Central memory CD4-positive, alpha-beta T cell (primary cell): ENCODE measurements at regions not wholly inside any gene's neighbourhood (a gene's known extent, or its start where the extent isn't known, plus 50 kb on each side); places are given as distances from the start of the nearest gene placed in this dataset.
A peak's percentile ranks its signal among the peaks of the same experiment; 100 is the strongest.
"Not testable (repeated sequence)": the region's sequence is repeated elsewhere in the genome, so short reads cannot be mapped to it uniquely, and the experiment has no call there.

Source experiments
- DNase-seq: peaks from one replicate; pipeline ENCODE4 v3.0.0; 2022

DNA sequence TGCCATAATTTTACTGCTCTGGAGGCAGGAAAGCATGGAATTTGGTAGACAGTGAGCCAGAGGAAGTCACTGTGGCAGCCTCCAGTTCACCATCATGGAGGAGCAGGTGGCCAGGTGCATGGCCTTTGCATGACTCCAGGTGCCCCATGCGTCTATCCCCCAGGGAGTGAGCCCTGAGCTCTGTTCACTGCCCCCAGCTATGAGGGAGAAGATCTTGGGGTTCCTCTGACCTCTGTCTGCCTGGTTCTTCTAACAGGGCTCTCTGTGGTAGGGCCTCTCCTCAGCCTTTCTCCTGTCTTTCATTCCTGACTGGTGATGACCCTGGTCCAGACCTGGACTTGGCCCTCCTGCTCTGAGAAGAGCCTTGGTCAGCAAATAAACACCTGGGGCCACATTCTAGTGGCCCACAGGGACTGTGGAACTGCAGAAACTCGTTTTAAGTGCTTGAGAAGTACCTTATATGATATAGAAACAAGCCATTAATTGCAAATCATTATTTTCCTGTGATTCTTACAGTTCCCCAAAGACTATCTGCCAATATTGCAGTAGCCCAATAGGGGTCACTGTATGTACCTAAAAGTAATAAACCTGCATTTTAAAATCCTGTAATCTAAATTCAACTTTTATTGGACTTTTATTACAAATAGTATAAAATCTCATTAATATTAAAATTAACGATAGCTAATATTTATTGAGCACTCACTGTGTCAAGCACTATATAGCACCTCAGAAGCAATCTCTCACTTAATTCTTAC is 120.0 kb upstream of the SYT13 start:
- DNase-seq, result no peak

- not testable (repeated sequence) for DNase-seq
Observed at GRCh38 chr11:45403521-45403920, 117.4 kb upstream of the SYT13 start.

DNA sequence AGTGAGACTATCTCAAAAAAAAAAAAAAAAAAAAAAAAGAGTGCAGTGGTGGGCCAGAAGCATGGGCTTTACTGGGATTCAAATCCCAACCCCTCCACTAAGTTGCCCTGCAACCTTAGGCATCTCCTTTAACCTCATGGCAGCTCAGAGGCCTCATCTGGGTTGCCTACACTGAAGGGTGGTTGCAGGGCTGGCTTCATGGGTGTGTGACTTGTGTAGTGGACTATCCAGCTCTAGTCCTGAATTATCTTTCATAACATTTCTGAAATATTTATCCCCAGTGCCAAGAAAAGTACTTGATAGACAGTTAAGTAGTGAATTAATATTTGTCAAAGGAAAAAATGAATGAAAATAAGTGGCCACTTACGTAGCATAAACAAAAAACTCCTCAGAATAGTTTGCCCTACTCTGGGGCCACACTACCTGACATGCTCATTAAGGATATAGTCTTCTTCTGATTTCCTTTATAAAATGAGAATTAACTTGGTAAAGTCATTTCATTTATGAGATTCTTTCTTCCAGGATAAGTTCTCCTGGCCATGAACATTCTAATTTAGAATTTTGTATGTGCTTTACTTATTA is 116.0 kb upstream of the SYT13 start:
- no peak for DNase-seq

- no peak for DNase-seq
Observed at GRCh38 chr11:45400591-45400990, 114.5 kb upstream of the SYT13 start.

DNA sequence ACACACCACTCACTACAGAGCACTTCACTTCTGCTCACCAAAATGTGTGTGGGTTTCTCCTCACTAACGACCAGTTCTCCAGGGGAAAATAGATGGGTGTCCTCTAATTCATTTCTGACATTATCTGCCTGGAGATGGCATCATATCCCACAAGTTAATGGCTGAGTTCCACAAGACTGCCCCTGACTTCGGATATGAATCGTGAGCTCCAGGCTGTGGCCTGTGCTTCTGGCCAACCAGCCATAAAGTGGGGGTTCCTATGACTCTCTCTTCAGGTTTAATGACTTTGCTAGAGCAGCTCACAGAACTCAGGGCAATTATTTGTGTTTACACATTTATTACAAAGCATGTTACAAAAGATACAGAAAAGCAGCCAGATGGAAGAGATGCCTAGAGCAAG is 113.0 kb upstream of the SYT13 start:
- no peak for DNase-seq

DNA sequence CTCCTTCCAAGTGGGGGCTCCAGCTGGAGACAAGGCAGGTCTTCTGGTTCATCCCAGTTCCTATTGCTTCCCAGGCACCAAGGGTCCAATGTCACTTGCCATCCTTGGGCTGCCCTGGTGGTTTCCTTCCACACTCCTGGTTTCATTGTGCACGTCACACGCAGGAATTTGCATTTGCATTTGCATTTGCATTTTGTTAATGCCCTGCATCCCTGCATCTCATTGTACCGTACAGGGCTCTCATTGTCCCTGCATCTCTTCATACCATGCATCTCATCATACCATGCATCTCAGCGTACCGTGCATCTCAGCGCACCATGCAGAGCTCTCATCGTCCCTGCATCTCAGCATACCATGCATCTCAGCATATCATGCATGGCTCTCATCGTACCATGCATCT is 112.2 kb upstream of the SYT13 start:
- DNase-seq, result no peak

GRCh38 chr11:45396394-45396793 is 110.3 kb upstream of the SYT13 start:
- DNase-seq, result no peak

- DNase-seq, result no peak
Observed at GRCh38 chr11:45395947-45396346, 109.8 kb upstream of the SYT13 start.

DNA sequence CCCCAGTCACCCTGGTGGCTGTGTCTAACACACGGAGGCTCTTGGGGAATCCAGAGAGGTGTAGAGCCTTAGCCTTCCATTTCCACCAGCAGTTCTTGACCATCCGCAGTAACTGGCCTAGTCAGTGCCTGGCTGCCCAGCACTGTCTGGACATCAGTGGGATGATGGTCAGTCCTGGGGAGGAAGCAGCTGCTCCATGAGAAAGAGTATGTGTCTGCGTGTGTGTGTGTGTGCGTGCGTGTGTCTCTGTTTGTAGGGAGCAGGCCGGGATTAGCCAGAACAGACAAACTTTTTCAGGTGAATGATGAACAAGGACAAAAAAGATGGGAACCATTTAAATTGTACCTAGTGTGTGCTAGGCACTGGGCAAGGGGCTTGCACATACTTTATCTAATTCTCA is 109.3 kb upstream of the SYT13 start:
- no peak for DNase-seq

DNA sequence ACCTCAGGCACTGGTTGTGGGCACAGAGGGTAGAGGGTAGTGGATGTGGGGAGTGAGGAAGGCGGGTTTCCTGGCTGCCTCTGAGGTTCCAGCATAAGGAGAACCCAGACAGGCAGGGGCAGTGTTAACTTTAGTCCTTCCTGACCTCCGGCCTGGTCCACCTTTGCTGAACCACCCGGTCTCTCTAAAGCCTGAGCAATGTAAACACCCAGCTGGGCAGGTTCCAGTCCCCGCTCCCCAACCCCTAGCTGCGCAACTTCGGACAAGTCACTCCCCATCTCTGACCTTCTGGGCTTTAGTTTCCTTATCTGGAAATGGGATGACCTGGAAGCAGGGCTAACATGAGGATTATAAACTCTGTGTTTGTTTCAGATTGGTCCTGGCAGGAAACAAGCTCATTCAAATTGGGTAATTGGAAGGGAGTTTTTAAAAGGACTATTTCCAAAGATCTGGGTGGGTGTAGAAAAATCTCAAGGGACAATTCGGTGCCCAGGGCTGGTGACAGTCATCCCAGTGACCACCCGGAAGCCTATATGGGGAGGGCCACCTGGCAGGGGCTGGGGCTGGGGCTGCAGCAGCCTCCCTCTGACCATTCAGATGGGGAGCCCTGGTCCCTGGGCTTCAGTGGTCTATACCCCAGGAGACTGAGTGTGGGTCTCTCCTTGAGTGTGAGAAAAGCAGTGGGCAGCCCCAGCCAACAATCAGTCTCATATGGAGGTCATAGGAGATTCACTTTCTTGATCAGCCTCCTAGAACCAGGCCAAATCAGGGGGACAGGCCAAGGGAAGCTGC is 108.3 kb upstream of the SYT13 start:
- DNase-seq, result no peak

GRCh38 chr11:45393826-45394225 is 107.7 kb upstream of the SYT13 start:
- DNase-seq, result no peak

GRCh38 chr11:45393334-45393733 is 107.2 kb upstream of the SYT13 start:
- DNase-seq, result no peak

DNA sequence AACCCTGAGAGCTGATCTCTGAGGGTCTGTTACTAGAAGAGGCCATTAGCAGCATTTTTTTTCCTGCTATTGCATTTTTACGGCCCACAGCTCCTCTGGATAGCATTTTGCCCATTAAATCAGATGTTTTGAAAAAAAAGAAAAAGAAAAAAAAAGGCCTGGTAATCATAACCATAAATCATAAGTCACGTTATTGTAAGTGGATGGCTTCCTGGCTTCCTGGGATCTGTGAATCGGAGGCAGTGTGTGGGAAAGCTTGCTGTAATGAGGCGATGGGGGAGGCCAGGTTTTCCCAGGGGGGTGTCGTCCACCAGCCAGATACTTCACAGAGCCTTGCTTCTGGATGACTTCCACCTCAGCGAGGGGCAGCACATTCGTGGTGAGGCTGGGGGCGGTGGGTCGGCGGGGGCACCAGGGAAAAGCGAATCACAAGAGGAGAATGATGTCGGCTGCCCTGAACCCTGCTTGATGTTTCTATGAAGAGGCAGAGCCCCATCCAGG is 106.5 kb upstream of the SYT13 start:
- no peak for DNase-seq

DNA sequence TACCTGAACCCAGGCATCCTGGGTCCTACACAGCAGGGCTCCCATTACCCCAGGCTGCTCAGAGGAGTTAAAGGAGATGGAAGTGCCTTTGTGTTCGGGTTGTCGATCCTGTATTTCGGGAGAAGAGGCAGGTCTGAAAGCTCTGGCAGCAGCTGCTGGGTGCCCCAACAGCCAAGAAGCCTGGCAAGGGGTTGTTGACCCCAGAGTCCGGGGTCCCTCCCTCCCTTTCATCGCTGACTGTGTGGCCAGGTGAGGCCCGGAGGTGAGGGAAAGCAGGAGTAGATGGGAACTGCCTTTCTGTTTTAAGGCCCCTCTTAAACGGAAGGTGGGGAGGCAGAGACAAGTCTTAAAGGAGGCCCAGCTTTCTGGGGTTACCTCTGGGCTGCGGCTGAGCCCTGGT is 106.0 kb upstream of the SYT13 start:
- no peak for DNase-seq

- no peak for DNase-seq
Observed at GRCh38 chr11:45391168-45391850, 105.2 kb upstream of the SYT13 start.

DNA sequence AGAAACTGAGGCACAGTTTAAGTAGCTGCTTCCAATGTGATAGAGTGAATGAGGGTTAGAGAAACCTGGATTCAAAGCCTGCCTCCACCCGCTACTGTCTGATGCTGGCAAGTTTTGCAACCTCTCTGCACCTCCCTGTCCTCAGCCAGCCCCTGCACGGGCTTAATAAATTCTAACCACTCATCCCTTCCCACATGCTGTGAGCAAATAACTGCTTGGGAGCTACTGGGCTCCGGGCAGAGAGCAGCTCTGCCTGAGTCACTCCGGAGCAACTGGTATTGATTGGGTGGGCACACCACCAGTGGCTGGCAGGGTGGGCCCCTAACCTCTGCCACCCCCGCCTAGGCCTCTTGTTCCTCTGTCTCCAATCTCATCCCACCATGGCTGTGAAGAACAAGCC is 104.3 kb upstream of the SYT13 start:
- DNase-seq, result no peak

GRCh38 chr11:45388472-45388871 is 102.3 kb upstream of the SYT13 start:
- no peak for DNase-seq

DNA sequence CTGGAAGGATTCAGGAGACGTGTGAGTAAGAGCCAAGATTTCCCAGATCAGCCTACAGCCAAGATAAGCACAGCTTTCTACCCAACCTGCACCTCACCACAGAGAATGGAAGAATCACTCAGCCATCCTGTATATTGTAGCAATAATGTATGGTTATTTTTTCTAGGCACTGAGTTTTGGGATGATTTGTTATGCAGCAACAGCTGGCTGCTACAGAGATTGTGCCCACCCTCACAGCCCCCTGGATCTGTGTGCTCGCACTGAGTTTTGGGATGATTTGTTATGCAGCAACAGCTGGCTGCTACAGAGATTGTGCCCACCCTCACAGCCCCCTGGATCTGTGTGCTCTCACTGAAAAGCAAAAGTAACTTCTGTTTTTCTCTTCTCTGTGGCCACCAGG is 101.7 kb upstream of the SYT13 start:
- not testable (repeated sequence) for DNase-seq

- no peak for DNase-seq
Observed at GRCh38 chr11:45386972-45387371, 100.8 kb upstream of the SYT13 start.

GRCh38 chr11:45385844-45386243 is 99.7 kb upstream of the SYT13 start:
- DNase-seq, result peak; percentile 67

DNA sequence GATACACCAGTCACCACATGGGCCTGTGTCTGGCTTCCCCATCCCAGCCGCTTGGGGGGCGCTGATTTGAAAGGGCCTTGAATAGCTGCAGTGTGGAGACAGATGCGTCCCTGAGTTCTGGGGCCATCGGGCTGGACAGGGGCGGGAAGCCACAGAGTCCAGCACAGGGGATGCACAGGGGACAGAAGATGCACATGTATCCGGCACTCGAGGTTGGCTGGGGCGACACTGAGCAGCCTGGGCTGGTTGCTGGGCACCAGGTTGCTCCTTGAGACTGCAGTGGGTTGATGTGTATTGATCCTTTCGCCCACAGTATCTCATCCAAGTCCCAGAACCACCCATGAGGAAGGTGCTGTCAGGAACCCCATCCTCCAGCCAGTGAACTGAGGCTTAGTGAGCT is 99.3 kb upstream of the SYT13 start:
- DNase-seq, result no peak

GRCh38 chr11:45384711-45385241 is 98.6 kb upstream of the SYT13 start:
- DNase-seq, result no peak

GRCh38 chr11:45384016-45384415 is 97.9 kb upstream of the SYT13 start:
- no peak for DNase-seq
